Keratinocyte (primary cell): ENCODE measurements at regions not wholly inside any gene's neighbourhood (a gene's known extent, or its start where the extent isn't known, plus 50 kb on each side); places are given as distances from the start of the nearest gene placed in this dataset.

Experiments
- DNase-seq: peaks from one replicate; pipeline ENCODE4 v3.0.0-alpha.2; 2011; ENCODE audit warnings: low read depth, missing footprints, low spot score
- FAIRE-seq: peaks from 2 replicates; lab custom pipeline; 2011; peaks lifted over from hg19 to GRCh38; lab: Jason Lieb, UNC
- H2AFZ ChIP-seq: 2 replicates; pipeline ENCODE4 v1.6.0; 2012; ENCODE audit warnings: low read length, control low read depth, inconsistent platforms; ENCODE audit not compliant: control insufficient read depth
- H3K27ac ChIP-seq: 2 replicates; pipeline ENCODE4 v1.5.1; 2011; ENCODE audit warnings: low read length; ENCODE audit not compliant: control insufficient read depth, insufficient read depth
- H3K27me3 ChIP-seq: 3 replicates; pipeline ENCODE4 v1.6.0; 2011; ENCODE audit warnings: low read length; ENCODE audit not compliant: control insufficient read depth, insufficient read depth; ENCODE audit errors: extremely low read depth
- H3K36me3 ChIP-seq, 2 experiments: 2 replicates in 1 of 2; 3 replicates in 1 of 2; pipeline ENCODE4 v1.5.1; 2011; ENCODE audit warnings: low read length in 2 of 2, mild to moderate bottlenecking in 1 of 2; ENCODE audit not compliant: control insufficient read depth in 2 of 2, insufficient read depth in 2 of 2; ENCODE audit errors: extremely low read depth in 1 of 2
- H3K4me1 ChIP-seq: 3 replicates; pipeline ENCODE4 v1.5.1; 2011; ENCODE audit warnings: low read length; ENCODE audit not compliant: control insufficient read depth, insufficient read depth; ENCODE audit errors: extremely low read depth
- H3K4me2 ChIP-seq: 3 replicates; pipeline ENCODE4 v1.6.0; 2011; ENCODE audit warnings: low read depth, low read length; ENCODE audit not compliant: control insufficient read depth, insufficient read depth; ENCODE audit errors: extremely low read depth
- H3K4me3 ChIP-seq, 3 experiments: fragments of 200-600 bp in 1 of 3; sonication (generic) in 1 of 3; 2 replicates in 2 of 3; 3 replicates in 1 of 3; pipeline ENCODE4 v1.5.1; 2011 to 2016; ENCODE audit warnings: low read length in 3 of 3, mild to moderate bottlenecking in 3 of 3, control low read depth in 2 of 3, inconsistent platforms in 1 of 3, low read depth in 1 of 3, mixed read lengths in 1 of 3, mixed run types in 1 of 3, moderate library complexity in 1 of 3; ENCODE audit not compliant: control insufficient read depth in 2 of 3, insufficient read depth in 2 of 3; ENCODE audit errors: extremely low read depth in 1 of 3
- H3K79me2 ChIP-seq: 2 replicates; pipeline ENCODE4 v1.6.0; 2012; ENCODE audit warnings: low read length; ENCODE audit not compliant: control insufficient read depth, insufficient read depth
- H3K9ac ChIP-seq: 3 replicates; pipeline ENCODE4 v1.6.0; 2011; ENCODE audit warnings: low read length; ENCODE audit not compliant: control insufficient read depth, insufficient read depth; ENCODE audit errors: extremely low read depth
- H3K9me1 ChIP-seq: 3 replicates; pipeline ENCODE4 v1.6.0; 2011; ENCODE audit warnings: low read length; ENCODE audit not compliant: control insufficient read depth, insufficient read depth; ENCODE audit errors: extremely low read depth
- H3K9me3 ChIP-seq: 2 replicates; pipeline ENCODE4 v1.5.1; 2012; ENCODE audit warnings: low read depth, low read length; ENCODE audit not compliant: control insufficient read depth
- H4K20me1 ChIP-seq: 3 replicates; pipeline ENCODE4 v1.6.0; 2011; ENCODE audit warnings: low read length; ENCODE audit not compliant: control insufficient read depth, insufficient read depth; ENCODE audit errors: extremely low read depth
- EZH2 ChIP-seq: IDR thresholded peaks from one replicate; pipeline ENCODE4 v1.6.1; 2012; ENCODE audit warnings: inconsistent platforms, mild to moderate bottlenecking, low read length, moderate library complexity
- dilution Hi-C: fragments of 300-500 bp; cut with MboI; formaldehyde crosslinking; loops from one replicate; pipeline ENCODE4 v1.7.0; 2020; ENCODE audit warnings: low sequenced_read_pairs; ENCODE audit not compliant: extremely low pct_ligation_motif_present
- TF ChIP-seq, protein P1 (sequence below), 3 experiments: IDR thresholded peaks in 1 of 3; conservative IDR thresholded peaks in 1 of 3; optimal IDR thresholded peaks in 1 of 3; 2 replicates in 2 of 3; 3 replicates in 1 of 3; pipeline versions ENCODE3 to v1.5.1; 2011; ENCODE audit warnings: low read length in 3 of 3, mild to moderate bottlenecking in 3 of 3, moderate library complexity in 2 of 3, control low read depth in 1 of 3, inconsistent platforms in 1 of 3; ENCODE audit not compliant: insufficient read depth in 2 of 3; ENCODE audit errors: extremely low read depth in 1 of 3

DNA sequence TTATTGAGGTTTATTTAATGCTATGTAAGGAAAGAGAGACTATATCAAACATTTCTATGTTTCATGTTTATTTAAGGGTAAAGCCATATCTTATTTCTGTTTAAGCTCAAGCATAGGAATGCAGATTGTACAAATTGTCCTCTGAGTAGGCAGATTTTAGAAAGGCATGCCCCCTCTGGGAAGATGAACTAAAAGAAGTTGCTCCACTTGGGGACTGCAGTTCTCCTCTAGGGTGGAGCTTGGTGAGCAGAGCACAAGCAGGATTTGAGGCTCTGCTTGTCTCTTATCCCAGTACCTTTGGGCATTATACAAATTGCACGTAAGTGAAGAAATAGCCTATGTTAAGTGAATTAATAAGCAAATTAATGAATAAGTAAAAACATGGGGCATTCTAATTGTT is 96.2 kb upstream of the PDE3A start:
- H3K4me2 ChIP-seq: no peak overlapping the region
- dilution Hi-C loops: no loop called here
- no peaks in the 10 kb centered on the region for H3K9me3 ChIP-seq
- no peak for TF ChIP-seq EZH2
- TF ChIP-seq, protein P1, sequence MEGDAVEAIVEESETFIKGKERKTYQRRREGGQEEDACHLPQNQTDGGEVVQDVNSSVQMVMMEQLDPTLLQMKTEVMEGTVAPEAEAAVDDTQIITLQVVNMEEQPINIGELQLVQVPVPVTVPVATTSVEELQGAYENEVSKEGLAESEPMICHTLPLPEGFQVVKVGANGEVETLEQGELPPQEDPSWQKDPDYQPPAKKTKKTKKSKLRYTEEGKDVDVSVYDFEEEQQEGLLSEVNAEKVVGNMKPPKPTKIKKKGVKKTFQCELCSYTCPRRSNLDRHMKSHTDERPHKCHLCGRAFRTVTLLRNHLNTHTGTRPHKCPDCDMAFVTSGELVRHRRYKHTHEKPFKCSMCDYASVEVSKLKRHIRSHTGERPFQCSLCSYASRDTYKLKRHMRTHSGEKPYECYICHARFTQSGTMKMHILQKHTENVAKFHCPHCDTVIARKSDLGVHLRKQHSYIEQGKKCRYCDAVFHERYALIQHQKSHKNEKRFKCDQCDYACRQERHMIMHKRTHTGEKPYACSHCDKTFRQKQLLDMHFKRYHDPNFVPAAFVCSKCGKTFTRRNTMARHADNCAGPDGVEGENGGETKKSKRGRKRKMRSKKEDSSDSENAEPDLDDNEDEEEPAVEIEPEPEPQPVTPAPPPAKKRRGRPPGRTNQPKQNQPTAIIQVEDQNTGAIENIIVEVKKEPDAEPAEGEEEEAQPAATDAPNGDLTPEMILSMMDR (optimal IDR thresholded peaks at IDR 0.05 in 1 of 3, IDR thresholded peaks at IDR 0.05 in 1 of 3, conservative IDR thresholded peaks at IDR 0.05 in 1 of 3; ENCODE audit: extremely low read depth in 1 of 3, insufficient read depth in 2 of 3, low read length in 3 of 3): no peak
- no peaks in the 10 kb centered on the region for H3K4me1 ChIP-seq
- H3K9ac ChIP-seq: no peak overlapping the region
- no peak for DNase-seq
- H3K36me3 ChIP-seq: no peaks in the 10 kb centered on the region
- H3K4me3 ChIP-seq: no peak overlapping the region
- H4K20me1 ChIP-seq: no peaks in the 10 kb centered on the region
- no peak for FAIRE-seq
- H3K27me3 ChIP-seq: no peaks in the 10 kb centered on the region
- H3K79me2 ChIP-seq: no peaks in the 10 kb centered on the region
- no peaks in the 10 kb centered on the region for H3K9me1 ChIP-seq
- H3K27ac ChIP-seq: no peak overlapping the region
- no peak overlapping the region for H2AFZ ChIP-seq

DNA sequence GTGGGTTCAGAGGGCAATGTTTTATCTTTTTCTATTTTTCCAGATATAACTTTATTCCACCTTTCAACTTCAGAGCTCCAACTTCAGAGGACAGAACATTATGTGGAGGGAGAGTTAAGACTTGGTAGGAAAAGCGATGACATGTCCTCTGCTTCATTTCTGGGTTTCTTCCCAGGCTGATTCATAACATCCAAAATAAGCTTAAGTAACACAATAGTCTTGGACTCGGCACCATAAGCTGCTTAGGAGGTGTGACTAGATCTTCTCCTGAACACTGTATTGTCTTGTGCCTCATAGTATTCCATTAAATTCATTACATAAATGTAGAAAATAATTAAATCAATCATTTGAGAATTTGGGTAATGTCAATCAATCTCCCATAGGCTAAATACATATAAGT is 95.5 kb upstream of the PDE3A start:
- no peak overlapping the region for H3K9ac ChIP-seq
- dilution Hi-C loops: no loop called here
- no peaks in the 10 kb centered on the region for H3K36me3 ChIP-seq
- H3K4me1 ChIP-seq: no peaks in the 10 kb centered on the region
- FAIRE-seq: no peak
- no peaks in the 10 kb centered on the region for H3K27me3 ChIP-seq
- H3K79me2 ChIP-seq: no peaks in the 10 kb centered on the region
- no peaks in the 10 kb centered on the region for H4K20me1 ChIP-seq
- TF ChIP-seq, protein P1 (optimal IDR thresholded peaks at IDR 0.05 in 1 of 3, IDR thresholded peaks at IDR 0.05 in 1 of 3, conservative IDR thresholded peaks at IDR 0.05 in 1 of 3; ENCODE audit: extremely low read depth in 1 of 3, insufficient read depth in 2 of 3, low read length in 3 of 3): no peak
- no peak for TF ChIP-seq EZH2
- H3K9me3 ChIP-seq: no peaks in the 10 kb centered on the region
- no peak overlapping the region for H2AFZ ChIP-seq
- no peak overlapping the region for H3K4me2 ChIP-seq
- no peak overlapping the region for H3K27ac ChIP-seq
- no peak for DNase-seq
- no peaks in the 10 kb centered on the region for H3K9me1 ChIP-seq
- no peak overlapping the region for H3K4me3 ChIP-seq
